Right atrium auricular region (tissue), 2 donors: ENCODE measurements at regions not wholly inside any gene's neighbourhood (a gene's known extent, or its start where the extent isn't known, plus 50 kb on each side); places are given as distances from the start of the nearest gene placed in this dataset.
"Not testable (repeated sequence)": the region's sequence is repeated elsewhere in the genome, so short reads cannot be mapped to it uniquely, and the experiment has no call there.

Experiments used
- DNase-seq: peaks from one replicate; pipeline ENCODE4 v3.0.0-alpha.2; 2019; ENCODE audit warnings: low spot score
- H3K27ac ChIP-seq, 2 donors: fragments of 200-600 bp; sonication (generic); 1 replicate in 1 of 2; 2 replicates in 1 of 2; pipeline ENCODE4 v1.5.1; 2016 to 2019
- H3K27me3 ChIP-seq, 2 donors: fragments of 200-600 bp; sonication (generic); one replicate each; pipeline versions ENCODE4 v1.5.1 to v1.6.0; 2017 to 2019
- H3K36me3 ChIP-seq: fragments of 200-600 bp; sonication (generic); one replicate; pipeline ENCODE4 v1.5.1; 2016
- H3K4me1 ChIP-seq, 2 donors: fragments of 200-600 bp; sonication (generic); one replicate each; pipeline versions ENCODE4 v1.5.1 to v1.6.0; 2017 to 2019
- H3K4me3 ChIP-seq, 2 donors: fragments of 200-600 bp; sonication (generic); 1 replicate in 1 of 2; 2 replicates in 1 of 2; pipeline ENCODE4 v1.5.1; 2017 to 2019; ENCODE audit warnings: mild to moderate bottlenecking in 1 of 2, moderate library complexity in 1 of 2
- H3K9me3 ChIP-seq, 2 donors: fragments of 200-600 bp; sonication (generic); one replicate each; pipeline ENCODE4 v1.5.1; 2019
- CTCF ChIP-seq, 2 donors: fragments of 200-600 bp; sonication (generic); IDR thresholded peaks; one replicate each; pipeline ENCODE4 v1.5.1; 2019; ENCODE audit warnings: antibody characterized with exemption in 2 of 2

- Histone ChIP-seq H3K4me3 (no peak overlapping the region), H3K27me3 (no peaks in the 10 kb centered on the region), H3K4me1 (no peaks in the 10 kb centered on the region), H3K36me3 (no peaks in the 10 kb centered on the region), H3K9me3 (peaks cover 0 to 10% of the 10 kb centered on the region in 2 donors), H3K27ac (no peak overlapping the region)
- TF ChIP-seq CTCF (IDR thresholded peaks at IDR 0.05): no peak
- no peak for DNase-seq
Observed at GRCh38 chr5:79924936-79925893, 65.8 kb downstream of the MTX3 start.

- no peak for DNase-seq
- H3K4me1 ChIP-seq: no peaks in the 10 kb centered on the region
- H3K27me3 ChIP-seq: no peaks in the 10 kb centered on the region
- no peak for TF ChIP-seq CTCF (IDR thresholded peaks at IDR 0.05)
- peaks cover 0 to 10% of the 10 kb centered on the region in 2 donors for H3K9me3 ChIP-seq
- no peaks in the 10 kb centered on the region for H3K36me3 ChIP-seq
- no peak overlapping the region for H3K27ac ChIP-seq
- H3K4me3 ChIP-seq: no peak overlapping the region
Observed at GRCh38 chr5:79923431-79923830, 67.6 kb downstream of the MTX3 start.

GRCh38 chr5:79922626-79923025, 68.4 kb downstream of the MTX3 start:
- no peak for DNase-seq
- H3K27me3 ChIP-seq: no peaks in the 10 kb centered on the region
- H3K4me1 ChIP-seq: no peaks in the 10 kb centered on the region
- H3K27ac ChIP-seq: no peak overlapping the region
- no peak for TF ChIP-seq CTCF (IDR thresholded peaks at IDR 0.05)
- peaks cover 0 to 10% of the 10 kb centered on the region in 2 donors for H3K9me3 ChIP-seq
- no peak overlapping the region for H3K4me3 ChIP-seq
- no peaks in the 10 kb centered on the region for H3K36me3 ChIP-seq

- H3K27ac ChIP-seq, H3K9me3 ChIP-seq, DNase-seq, H3K27me3 ChIP-seq, H3K36me3 ChIP-seq, H3K4me1 ChIP-seq, H3K4me3 ChIP-seq: not testable (repeated sequence)
Observed at GRCh38 chr5:79907452-79907851, 83.6 kb downstream of the MTX3 start.

GRCh38 chr5:79902571-79902970, 88.5 kb downstream of the MTX3 start:
- H3K36me3 ChIP-seq, H3K27me3 ChIP-seq, H3K9me3 ChIP-seq, DNase-seq, H3K27ac ChIP-seq, H3K4me3 ChIP-seq, H3K4me1 ChIP-seq: not testable (repeated sequence)

GRCh38 chr5:79901631-79902030, 89.4 kb downstream of the MTX3 start:
- Histone ChIP-seq H3K9me3 (no peaks in the 10 kb centered on the region), H3K4me1 (no peaks in the 10 kb centered on the region), H3K27me3 (no peaks in the 10 kb centered on the region), H3K4me3 (no peak overlapping the region), H3K27ac (no peak overlapping the region), H3K36me3 (no peaks in the 10 kb centered on the region)
- no peak for DNase-seq
- TF ChIP-seq CTCF (IDR thresholded peaks at IDR 0.05): no peak

GRCh38 chr5:79898611-79899010, 92.5 kb downstream of the MTX3 start:
- Histone ChIP-seq H3K9me3 (no peaks in the 10 kb centered on the region), H3K27me3 (no peaks in the 10 kb centered on the region), H3K4me3 (no peak overlapping the region), H3K36me3 (no peaks in the 10 kb centered on the region), H3K4me1 (no peaks in the 10 kb centered on the region), H3K27ac (no peak overlapping the region)
- TF ChIP-seq CTCF (IDR thresholded peaks at IDR 0.05): no peak
- DNase-seq: no peak
